GM12892 (cell line): ENCODE measurements at regions not wholly inside any gene's neighbourhood (a gene's known extent, or its start where the extent isn't known, plus 50 kb on each side); places are given as distances from the start of the nearest gene placed in this dataset.
"Not testable (repeated sequence)": the region's sequence is repeated elsewhere in the genome, so short reads cannot be mapped to it uniquely, and the experiment has no call there.

Source experiments
- POLR2AphosphoS5 ChIP-seq: IDR thresholded peaks from 2 replicates; pipeline ENCODE4 v1.6.1; 2011; ENCODE audit warnings: low read depth, low read length, control low read depth
- TAF1 ChIP-seq: IDR thresholded peaks from 2 replicates; pipeline ENCODE4 v1.6.1; 2011; ENCODE audit warnings: low read depth, mild to moderate bottlenecking, control low read depth, low read length, borderline replicate concordance

GRCh38 chr14:21894898-21895194, 221.2 kb upstream of the OR4E1 start:
- not testable (repeated sequence) for TF ChIP-seq POLR2AphosphoS5, TAF1
